Erythroblast (primary cell): ENCODE measurements at regions not wholly inside any gene's neighbourhood (a gene's known extent, or its start where the extent isn't known, plus 50 kb on each side); places are given as distances from the start of the nearest gene placed in this dataset.
A peak's percentile ranks its signal among the peaks of the same experiment; 100 is the strongest.

Experiments used
- DNase-seq, 2 experiments: peaks; one replicate each; lab custom pipeline; 2025; lab: John Stamatoyannopoulos, UW
- GATA1 ChIP-seq: IDR thresholded peaks from 2 replicates; pipeline ENCODE4 v1.6.1; 2011; ENCODE audit warnings: low read depth, mild to moderate bottlenecking, control low read depth, low read length, moderate library complexity
- POLR2A ChIP-seq: IDR thresholded peaks from 2 replicates; pipeline ENCODE4 v1.6.1; 2011; ENCODE audit warnings: mild to moderate bottlenecking, low read length

DNA sequence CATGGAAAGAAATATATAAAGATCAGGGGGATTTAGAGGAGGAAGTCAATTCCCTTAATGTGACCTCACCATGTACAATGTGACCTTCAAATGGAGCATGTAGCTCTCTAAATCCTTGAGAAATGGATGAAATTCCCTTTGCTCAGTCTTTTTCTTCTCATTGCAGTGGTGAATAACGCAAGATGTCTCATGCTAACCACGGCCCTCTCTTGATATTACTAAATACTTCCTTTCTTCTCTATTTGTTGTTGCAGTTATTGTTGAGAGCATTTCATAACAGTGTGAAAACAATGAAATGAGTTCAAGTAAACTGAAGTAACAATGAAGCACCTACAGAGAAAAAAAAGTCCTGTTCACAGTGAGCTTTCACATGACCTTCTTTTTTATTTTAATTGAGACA, 55.6 kb downstream of the ZNF281 start:
- DNase-seq: no peak
- TF ChIP-seq GATA1 (no peak), POLR2A (no peak)

DNA sequence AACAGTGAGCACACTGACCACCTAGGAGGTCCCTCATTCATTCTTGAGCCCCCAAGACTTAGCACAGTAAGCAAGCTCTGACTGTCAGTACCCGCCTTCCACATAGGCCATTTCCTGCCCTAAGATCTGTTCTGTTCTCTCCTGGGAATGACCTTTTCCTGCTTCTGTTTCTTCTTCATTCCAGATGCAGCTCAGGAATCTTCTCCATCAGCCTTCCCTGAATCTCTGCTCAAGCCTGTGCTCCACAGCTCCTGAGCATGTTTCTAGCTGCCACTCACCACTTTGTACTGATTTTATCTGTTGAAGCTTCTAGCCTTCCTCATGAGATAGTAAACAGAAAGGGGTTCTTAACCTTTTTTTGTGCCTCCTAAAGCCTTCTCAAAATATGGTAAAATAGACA, 56.6 kb downstream of the ZNF281 start:
- no peak for DNase-seq
- TF ChIP-seq POLR2A: no peak
- TF ChIP-seq GATA1: no peak

DNA sequence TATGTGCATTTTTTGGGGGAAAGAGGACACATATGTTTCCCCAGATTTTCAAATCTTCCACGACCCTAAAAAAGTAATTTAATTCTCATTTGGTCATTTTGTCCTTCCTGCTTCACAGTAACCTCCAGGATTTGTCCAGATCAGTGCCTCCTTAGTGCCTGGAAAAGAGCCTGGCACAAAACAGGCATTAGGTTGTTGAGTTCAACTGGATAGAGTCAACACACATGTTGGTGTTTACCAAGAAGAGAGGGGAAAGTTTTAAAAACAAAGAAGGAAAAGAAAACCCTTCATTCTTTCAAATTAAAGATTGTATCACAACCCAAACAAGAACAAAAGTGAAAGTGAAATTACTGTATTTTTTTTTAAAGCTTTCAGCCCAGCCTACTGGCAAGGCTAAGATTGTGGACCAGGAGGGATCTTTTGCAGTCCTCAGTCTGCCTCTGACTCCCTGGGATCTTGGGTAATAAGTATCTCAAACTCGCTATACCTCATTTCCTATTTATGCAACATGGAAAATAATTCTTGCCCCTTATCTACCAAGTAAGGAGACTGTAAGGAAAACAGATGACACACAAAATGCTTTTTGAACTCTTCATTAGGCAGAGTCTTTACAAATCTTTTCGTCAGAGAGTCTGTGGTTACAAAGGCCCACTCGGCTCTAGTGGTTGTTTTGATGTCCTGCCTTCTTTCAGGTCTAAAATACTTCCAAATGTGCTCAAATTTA, 57.8 kb downstream of the ZNF281 start:
- DNase-seq: peak; percentile 20 to 25

DNA sequence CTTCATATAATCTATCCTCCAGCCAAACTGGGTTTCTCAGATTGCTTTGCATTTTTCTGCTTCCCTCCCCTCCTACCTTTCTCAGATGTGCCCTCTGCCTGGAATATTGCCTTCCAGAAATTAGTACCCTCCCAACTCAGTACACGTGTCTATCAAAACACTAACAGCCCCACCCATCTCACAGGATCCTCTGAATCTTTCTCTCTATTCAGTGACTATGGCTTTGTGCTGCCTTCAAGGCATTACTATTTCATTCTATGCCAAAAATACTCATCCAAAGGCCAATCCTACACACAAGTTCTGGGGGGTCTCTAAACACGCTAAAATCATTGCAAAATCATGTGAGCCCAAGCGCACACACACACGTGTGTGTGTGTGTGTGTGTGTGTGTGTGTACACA, 58.4 kb downstream of the ZNF281 start:
- TF ChIP-seq POLR2A (no peak), GATA1 (no peak)
- DNase-seq: no peak

More for the DNA sequence above, 57.8 kb downstream of the ZNF281 start:
- TF ChIP-seq GATA1 (no peak), POLR2A (no peak)

DNA sequence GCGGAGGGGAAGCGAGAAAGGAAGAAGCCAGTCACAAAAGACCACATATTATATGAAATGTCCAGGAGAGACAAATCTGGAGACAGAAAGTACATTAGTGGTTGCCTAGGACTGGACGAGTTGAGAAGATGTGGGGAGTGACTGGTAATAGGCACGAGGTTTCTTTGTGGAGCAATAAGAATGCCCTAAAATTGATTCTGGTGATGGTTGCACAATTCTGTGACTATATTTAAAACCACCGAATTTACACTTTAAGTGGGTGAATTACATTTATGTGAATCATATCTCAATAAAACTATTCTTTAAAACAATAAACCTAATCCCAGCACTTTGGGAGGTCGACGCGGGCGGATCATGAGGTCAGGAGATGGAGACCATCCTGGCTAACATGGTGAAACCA, 63.1 kb downstream of the ZNF281 start:
- DNase-seq: no peak
- TF ChIP-seq GATA1: no peak
- no peak for TF ChIP-seq POLR2A

DNA sequence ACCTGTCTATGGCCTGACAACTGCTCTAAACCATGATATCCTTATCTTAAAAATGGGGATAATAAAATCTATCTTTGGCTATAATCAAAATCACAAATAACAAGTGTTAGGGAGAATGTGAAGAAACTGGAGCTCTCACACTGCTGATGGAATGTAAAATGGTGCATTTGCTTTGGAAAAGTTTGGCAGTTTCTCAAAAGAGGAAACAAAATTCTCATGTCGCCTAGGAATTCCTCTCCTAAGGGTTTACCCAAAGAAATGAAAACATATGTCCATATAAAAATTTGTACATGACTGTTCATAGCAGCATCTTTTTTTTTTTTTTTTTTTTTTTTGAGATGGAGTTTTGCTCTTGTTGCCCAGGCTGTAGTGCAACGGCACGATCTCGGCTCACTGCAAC, 64.3 kb downstream of the ZNF281 start:
- no peak for DNase-seq
- TF ChIP-seq POLR2A: no peak

DNA sequence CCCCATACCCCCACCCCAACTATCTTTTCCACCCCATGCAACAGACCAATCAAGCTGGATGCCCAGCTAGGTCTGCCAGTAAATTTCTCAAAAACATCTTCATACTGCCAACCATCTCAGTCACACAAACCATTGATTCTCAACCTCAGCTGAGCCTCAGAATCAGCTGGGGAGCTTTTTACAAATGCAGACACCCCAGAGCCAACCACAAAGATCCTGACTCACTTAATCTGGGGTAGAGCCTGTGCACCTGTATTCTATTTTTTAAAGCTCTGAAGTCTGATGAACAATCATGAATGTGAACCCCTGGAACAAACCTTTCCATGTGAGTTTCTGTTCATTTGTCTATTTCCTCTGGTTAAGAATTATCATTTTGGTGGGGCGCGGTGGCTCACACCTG, 66.0 kb downstream of the ZNF281 start:
- TF ChIP-seq GATA1 (no peak), POLR2A (no peak)
- no peak for DNase-seq

DNA sequence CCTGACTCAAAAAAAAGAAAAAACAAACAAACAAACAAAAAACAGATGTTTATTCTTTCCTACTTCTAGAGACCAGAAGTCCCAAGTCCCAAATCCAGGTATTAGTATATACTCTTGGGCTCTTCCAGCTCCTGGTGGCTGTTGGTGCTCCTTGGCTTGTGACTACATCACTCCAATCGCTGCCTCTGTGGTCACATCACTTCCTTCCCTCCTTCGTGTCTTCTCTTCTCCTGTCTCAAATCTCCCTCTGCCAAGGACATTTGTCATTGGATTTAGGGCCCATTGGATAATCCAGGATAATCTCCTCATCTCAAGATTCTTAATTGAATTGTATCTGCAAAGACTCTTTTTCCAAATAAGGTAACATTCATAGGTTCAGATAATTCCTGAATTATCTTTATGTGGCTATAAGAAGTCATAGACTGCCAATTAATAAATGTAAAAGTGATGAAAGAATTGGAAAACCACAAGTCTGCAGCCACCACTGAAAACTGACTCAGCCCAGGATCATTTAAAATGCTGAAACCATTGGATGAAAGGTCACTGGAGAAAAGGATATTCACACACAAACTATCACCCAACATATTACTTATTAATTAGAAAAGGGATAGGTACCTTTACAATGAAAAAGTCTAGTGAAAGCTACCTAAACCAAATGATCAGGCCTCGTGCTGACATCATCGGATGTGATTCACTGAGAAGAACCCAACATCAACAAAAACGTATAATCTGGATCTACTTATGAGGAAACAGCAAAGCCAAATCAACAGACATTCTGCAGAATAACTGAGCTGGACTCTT, 67.1 kb downstream of the ZNF281 start:
- no peak for TF ChIP-seq GATA1
- no peak for TF ChIP-seq POLR2A
- no peak for DNase-seq

DNA sequence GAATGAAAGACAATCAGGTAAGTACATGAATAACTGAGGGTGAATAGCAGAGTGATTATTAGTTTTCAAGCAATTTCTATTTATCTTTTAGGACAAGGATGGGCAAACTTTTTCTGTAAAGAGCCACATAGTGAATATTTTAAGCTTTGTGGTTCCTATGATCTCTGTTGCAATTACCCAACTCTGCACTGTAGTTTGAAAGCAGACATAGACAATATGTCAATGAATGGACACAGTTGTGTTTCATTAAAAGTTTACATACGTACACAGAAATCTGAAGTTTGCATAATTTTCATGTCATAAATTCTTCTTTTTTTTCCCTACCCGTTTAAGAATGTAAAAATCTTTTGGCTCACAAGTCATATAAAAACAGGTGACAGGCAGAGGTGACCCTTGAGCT, 71.4 kb downstream of the ZNF281 start:
- no peak for DNase-seq

DNA sequence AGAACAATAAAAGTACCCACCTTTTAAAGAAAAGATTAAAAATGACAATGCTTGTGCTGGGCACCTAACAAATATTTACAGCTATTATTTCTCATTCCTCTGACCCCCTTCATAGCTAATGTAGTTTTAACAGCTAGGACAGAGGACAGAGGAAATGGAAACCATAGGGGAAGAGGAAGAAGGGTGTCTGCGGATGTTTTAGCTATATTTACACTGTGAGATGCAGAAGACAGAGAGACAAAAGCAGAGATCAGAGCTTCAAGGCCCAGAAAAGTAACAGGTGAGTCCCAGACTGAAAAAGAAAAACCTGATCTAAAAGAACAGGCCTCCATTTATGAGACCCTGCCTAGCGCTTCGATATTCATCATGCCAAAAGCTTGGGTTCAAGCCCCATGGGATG, 72.0 kb downstream of the ZNF281 start:
- DNase-seq: no peak
- TF ChIP-seq POLR2A: no peak
- TF ChIP-seq GATA1: no peak

More for the DNA sequence above, 71.4 kb downstream of the ZNF281 start:
- TF ChIP-seq GATA1 (no peak), POLR2A (no peak)

DNA sequence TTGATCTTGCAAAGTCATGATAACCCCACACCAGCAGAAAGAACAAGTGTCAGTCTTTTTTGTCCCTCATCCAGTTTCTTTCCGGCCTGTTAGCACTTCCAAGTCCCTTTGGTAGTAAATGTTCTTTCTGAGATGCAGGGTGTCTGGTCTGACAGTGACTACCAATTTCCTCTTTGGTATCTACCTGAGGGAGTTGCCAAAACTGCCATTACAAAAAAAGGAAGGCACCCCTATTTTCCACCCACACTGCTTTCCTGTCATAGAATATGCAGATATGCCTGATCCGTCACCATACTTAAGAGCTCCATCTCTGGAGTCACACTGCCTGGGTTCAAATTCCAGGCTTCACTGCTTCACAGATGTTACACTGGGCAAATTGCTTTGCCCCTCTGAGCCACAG, 72.4 kb downstream of the ZNF281 start:
- no peak for DNase-seq
- TF ChIP-seq GATA1: no peak
- TF ChIP-seq POLR2A: no peak

DNA sequence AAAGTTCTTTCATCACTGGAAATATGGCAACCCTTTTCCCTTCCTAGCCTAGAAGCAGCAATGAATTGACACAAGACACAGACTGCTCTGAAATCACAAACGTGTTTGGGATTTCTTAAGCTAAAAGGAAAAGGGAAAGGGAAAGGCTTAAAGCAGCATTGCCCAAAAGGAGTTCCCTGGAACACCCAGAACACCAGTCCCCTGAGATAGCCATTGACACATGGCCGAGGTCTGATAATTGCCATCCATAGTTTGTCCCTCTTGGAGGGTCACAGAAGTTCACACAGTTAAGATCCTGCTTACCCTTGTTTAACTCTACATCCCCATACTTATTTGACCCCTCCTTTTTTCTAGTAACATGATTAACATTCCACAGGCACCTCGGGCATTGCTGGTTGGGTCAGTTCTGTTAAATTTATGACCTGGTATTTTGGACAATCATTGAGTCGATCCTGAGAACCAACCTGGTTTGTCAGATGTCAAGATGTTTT, 72.9 kb downstream of the ZNF281 start:
- TF ChIP-seq POLR2A (no peak), GATA1 (no peak)
- no peak for DNase-seq

DNA sequence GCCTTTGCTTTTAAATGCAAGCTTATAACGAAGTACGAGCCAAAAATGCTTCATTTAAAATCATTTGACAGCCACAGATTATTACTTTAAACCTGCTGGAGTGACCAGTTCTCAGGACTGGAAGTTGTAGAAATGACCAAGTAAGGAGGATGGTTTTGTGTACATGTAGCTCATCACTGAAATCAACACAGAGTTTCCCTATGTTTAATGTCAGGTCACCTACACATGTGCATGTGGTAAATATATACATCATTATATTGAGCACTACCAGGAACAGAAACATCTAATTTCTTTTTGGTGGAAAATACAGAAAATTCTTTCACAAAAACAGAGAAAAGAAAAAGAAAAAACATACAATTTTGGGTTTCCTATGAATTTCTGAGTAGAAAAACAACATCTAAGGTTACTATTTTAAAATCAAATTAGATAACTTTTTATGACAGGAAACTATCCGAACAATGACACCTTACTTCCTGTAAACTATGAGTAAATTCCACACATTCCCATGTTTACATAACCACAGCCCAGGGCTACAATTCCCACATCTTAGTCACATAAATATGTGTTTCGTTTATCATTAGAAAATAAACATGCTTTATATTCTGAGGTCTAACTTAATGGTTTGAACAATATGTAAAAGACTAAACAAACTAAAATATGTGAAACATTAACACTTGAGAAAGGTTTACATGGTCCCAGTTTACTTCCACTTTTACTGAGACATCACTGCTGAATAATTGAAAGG, 73.6 kb downstream of the ZNF281 start:
- no peak for DNase-seq
- no peak for TF ChIP-seq POLR2A
- no peak for TF ChIP-seq GATA1

DNA sequence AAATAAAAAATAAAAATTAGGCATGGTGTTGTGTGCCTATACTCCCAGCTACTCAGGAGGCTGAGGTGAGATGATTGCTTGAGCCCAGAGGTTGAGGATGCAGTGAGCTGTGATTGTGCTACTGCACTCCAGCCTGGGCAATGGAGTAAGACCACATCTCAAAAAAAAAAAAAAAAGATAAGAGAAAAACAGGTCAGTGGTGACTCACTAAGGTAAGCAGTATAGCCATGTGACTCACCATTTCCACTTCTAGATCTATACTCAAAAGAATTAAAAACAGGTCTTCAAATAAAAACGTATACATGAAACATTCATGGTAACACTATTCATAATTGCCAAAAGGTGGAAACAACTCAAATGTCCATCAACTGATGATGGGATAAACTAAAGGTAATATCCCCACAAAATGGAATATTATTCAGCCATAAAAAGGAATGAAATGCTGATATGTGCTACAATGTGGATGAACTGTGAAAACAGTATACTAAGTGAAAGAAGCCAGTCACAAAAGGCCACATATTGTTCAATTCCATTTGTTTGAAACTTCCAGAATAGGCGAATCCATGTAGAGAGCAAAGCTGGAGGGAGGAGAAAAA, 75.1 kb downstream of the ZNF281 start:
- TF ChIP-seq GATA1 (no peak), POLR2A (no peak)
- DNase-seq: no peak
